Activated T-cell treated with anti-CD3 and anti-CD28 coated beads, Interleukin-2, amount 50 U/mL, for 1 hour (primary cell): ENCODE measurements at regions not wholly inside any gene's neighbourhood (a gene's known extent, or its start where the extent isn't known, plus 50 kb on each side); places are given as distances from the start of the nearest gene placed in this dataset.
"Not testable (repeated sequence)": the region's sequence is repeated elsewhere in the genome, so short reads cannot be mapped to it uniquely, and the experiment has no call there.

ENCODE experiments used
- DNase-seq: peaks from one replicate; pipeline ENCODE4 v3.0.0-alpha.2; 2020

DNA sequence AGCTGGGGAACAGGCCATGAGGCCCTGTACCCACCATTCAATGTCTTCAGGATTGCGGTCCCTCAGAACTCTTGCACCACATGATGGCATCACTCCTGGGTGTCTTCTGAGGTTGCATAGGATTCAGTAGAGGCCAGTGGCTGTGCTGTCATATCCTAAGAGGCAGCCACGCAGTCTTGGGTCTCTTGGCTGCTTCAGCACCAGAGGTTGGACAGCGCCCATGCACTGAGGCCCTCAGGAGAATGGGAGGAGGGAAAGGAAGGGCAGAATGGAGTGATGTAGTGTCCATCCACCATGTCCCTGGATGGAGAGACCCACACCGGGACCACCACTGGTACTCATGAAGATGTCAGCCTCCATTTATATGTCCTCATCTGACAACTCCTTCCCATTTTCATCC is 439.9 kb downstream of the TUBA3C start:
- not testable (repeated sequence) for DNase-seq

DNA sequence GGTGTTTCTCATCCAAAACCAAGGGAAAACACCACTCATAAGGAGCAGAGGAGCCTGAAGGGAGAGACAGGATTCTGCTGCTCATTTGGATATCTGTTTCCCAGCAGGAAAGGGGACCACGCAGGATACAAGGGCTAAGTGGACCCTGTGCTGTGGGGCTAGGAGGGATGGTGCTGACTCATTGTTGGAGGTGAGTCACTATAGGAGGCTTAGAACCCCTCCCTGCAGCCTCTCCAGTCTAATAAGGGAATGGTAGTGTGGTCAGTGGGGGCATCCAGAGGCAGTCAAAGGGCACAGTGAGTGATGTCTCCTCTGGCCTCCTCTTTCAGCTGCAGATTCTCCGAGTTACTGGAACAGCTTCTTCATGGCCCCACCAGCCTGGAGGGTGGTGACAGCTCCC is 442.3 kb downstream of the TUBA3C start:
- no peak for DNase-seq

DNA sequence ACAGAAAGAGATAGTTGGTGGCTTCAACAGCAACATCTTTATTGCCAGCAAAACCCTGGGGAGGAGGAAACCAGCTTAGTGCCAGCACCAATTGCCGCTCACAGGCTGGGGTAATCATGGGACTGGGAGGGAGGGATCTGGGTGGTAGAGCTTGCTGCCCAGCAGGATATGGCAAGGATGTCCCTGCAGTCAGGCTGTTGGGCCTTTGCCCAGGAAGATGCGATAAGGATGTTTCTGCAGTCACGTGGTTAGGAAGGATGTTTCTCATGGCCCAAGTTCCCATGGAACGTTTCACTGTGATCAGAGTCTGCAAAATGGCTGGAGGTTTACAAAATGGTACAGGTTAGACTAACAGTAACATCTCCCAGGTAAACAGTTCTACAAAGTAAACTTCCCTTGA is 443.5 kb downstream of the TUBA3C start:
- DNase-seq: not testable (repeated sequence)

DNA sequence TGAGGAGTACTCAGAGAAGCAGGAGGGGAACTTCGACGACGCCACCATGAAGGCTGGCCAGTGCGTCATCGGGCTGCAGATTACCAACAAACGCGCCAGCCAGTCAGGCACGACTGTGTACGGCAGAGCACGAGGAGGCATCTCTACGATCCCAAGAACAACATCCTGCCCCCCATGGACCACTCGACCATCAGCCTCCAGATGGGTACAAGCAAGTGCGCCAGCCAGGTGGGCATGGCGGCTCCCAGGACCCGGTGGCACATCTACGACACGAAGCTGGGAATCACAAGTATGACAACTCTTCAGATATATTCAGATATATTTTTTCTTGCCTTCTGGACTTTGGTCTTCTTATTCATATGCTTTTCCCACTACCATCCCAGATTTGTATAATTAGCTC is 454.5 kb downstream of the TUBA3C start:
- DNase-seq: not testable (repeated sequence)

DNA sequence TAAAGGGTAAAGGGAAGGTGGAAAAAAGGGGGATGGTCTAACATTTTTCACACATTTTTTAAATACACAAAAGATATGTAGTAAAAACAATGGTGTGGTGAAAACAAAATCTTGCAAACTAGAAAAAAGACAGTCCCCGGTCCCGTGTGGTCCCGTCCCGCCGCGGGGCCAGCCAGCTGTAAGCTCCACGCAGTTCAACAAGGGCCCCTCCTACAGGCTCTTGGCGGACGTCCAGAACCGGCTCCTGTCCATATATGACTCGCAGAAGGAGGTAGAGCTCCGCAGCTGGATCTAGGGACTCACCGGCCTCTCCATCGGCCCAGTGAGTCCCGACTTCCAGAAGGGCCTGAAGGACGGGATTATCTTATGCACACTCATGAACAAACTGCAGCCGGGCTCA is 455.1 kb downstream of the TUBA3C start:
- not testable (repeated sequence) for DNase-seq

DNA sequence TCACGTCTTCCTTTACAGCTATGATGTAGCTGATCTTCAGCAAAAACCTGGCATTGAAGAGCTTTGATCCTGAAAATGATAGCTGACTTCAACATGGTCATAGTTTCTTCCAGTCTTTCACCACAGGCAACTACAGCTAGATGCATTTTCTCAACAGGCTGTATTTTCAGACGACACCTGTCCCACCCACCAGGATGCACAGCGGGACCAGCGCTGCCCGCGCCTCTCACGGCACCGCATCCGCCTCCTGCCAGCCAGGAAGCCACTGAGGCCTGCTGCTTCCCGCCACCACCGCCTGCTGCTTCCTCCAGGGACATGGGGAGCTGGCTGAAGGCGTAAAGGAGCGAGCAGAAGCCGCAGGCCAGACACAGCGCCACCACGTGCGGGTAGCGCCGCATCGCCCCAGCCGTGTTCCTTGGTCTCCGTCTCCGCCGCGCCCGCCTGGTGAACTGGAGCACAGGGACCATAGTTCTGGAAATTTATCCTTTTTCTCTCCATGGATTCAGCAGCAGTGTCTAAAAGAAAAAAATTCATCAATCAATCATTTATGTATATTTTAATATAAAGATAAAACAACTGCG is 456.3 kb downstream of the TUBA3C start:
- not testable (repeated sequence) for DNase-seq

DNA sequence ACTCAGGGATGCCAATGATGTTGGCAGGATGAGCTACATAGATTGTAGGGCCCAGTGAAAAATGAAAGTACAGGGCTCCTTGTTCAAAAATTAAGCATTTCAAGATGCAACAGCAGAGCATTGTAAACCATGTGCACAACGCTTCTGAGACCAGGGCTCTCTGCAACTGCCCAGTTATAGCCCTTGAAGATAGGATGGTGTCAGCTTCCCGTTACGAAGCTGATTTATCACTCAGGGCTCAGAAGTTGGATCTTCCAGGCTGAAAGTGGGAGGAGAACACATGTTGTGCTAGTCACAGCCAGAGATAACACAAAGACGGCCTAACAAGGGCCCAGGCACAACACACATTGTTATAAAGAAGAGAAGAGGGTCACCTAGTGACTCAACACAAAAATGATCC is 466.7 kb downstream of the TUBA3C start:
- no peak for DNase-seq

DNA sequence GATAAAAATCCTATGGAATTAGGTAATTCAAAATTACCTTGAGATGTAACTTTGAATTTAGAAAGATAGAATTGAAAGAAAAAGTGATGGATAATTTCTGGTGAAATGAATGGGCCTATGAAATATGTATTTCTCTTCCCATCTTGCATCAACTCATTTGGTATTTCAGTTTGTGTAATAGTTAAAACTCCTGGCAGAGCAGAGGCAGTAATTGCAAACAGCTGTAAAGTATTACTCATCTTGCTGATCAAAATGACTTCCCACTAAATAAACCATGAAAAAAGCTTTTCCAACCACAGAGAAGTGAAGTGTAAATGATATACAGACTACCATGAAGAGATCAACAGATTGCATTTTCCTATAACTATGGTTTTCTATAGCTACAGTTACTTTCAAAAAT is 471.0 kb downstream of the TUBA3C start:
- not testable (repeated sequence) for DNase-seq

DNA sequence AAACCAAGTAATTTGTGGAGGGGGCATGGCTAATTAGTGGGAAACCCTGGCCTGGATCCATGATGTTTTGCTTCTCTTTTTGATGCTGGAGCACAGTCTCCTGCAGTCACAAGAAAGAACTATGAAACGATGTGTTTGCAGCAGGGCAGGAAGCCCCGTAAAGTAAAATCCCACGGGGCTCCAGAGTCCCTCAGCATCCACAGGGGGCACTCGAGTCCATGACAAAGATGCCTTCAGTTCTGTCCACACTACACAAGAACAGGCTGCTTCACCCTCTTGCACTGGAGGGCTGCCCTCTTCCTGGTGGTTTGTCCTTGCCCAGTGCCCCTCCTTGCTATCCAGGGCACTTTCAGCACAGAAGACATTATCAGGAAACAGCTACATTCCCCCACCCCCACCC is 475.1 kb downstream of the TUBA3C start:
- not testable (repeated sequence) for DNase-seq

DNA sequence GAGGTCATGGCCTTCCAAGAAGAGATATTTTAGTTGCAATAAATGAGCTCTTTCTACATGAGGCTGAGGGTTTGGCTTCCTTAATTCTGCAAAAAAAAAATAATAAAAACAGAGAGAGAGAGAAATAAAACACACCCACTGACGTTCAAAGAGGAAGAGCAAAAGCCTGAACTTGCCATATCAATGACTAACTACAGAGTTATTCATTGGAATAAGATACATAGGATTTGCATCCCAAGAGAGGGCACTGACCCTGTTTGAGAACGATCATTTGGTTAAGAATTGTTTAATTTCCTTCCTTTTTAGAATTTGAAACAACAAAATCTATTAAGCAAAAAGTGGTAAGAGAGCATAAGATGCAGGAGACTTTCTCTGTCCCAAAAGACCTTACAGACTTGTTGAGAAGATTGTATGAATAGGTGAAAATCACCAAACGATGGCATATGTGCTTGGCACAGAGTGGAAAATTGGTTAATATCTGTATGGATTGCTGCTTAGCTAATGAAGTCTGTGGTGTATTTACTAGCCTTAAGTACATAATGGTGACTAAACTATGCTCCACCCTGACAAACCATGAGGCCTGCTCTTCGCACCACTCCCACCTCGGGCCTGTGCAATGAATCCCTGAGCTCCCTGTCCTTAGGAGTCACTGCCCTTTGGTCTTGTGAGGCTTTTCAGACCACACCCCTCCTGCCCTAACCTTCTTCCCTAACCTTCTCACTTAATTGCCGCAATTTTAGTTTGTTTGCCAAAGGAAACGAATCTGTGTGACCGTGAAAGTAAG is 479.0 kb downstream of the TUBA3C start:
- not testable (repeated sequence) for DNase-seq

DNA sequence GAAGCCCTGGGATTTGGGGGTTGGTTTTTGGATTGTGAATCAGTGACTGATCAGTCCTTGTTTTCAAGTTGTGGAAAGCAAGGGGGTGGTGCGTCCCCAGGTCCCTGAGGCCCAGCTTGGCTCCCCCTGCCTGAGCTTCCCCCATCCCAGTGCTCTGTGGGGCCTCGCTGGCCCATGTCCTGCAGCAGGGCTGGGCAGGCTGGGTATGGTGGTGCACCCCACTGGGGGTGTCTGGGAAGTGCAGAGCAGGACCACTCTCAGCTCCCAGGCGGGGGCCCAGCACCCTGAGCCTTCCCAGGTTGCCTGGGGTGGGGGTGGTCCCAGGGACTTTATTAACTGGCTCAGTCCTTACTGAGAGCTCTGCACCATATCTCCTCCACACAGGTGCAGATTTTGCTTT is 483.3 kb downstream of the TUBA3C start:
- not testable (repeated sequence) for DNase-seq

DNA sequence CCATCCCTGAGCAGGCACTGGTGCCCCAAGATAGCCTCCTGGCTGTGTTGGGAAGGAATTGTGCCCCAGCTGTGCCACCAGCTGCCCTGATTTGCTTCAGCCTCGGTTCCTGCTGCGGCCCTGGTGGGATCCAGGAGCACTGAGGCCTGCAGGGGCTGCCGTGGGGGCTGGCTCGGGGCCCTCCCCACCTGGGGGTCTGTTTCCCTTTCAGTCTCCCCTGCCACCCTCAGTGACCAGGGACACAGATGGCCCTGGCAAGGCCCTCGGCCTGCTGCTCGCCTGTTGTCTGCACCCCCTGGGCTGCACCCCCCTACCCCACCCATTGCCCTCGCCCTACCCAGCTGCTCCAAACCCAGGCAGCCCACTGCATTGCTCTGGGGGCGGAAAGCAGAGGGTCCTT is 483.8 kb downstream of the TUBA3C start:
- DNase-seq: not testable (repeated sequence)

DNA sequence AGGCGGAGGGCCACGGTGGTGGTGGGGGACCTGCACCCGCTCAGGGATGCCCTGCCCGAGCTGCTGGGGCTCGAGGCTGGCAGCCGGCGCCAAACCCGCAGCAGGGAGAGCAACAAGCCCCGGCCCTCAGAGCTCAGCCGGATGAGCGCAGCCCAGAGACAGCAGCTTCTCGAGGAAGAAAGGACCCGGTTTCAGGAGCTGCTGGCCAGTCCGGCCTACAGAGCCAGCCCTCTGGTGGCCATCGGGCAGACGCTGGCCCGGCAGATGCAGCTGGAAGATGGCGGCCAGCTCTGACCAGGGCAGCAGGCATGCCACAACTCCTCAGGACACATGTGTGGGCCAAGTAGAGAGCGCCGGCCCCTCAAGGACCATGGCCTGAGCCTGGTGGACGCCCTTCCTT is 484.4 kb downstream of the TUBA3C start:
- DNase-seq: not testable (repeated sequence)

DNA sequence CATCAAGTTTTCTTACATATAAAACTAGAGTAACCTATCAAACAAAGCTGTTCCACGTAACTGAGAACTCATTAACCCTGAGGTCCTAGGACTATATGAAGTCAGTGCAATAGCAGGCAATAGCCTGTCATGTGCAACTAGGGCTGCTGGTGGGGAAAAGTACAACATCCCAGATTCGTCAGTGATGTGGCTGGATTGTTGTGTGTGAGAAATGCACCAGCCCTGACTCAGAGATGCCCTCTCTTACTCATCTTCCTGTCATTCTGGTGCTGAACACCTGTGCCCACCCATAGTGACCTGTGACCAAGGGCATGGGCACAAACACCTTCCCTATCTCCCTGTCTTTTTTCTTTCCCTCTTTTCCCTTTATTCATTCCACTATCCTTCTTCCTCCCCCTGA is 504.2 kb downstream of the TUBA3C start:
- DNase-seq: not testable (repeated sequence)

DNA sequence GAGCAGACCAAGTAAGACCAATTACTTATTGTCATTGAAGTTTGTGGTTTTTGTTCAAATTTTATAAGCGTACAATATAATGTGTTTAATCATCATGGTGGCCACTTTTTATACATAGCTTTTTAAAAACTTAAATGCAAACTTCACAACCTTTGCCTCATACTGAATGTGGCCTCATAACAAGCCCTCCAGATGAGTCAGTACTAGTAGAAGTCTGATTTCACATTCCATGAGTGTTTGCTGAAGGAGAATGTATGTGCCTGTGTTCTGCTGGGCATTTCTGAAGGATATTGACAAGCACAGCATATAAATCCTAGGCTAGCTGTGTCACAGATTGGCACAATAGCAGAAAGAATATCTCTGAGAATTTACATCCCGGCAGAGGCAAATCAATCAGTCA is 506.4 kb downstream of the TUBA3C start:
- DNase-seq: not testable (repeated sequence)

DNA sequence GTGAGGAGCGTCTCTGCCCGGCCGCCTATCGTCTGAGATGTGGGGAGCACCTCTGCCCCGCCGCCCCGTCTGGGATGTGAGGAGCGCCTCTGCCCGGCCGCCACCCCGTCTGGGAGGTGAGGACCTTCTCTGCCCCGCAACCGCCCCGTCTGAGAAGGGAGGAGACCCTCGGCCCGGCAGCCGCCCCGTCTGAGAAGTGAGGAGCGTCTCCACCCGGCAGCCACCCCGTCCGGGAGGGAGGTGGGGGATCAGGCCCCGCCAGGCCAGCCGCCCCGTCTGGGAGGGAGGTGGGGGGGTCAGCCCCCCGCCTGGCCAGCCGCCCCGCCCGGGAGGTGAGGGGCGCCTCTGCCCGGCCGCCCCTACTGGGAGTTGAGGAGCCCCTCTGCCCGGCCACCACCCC is 507.8 kb downstream of the TUBA3C start:
- not testable (repeated sequence) for DNase-seq

DNA sequence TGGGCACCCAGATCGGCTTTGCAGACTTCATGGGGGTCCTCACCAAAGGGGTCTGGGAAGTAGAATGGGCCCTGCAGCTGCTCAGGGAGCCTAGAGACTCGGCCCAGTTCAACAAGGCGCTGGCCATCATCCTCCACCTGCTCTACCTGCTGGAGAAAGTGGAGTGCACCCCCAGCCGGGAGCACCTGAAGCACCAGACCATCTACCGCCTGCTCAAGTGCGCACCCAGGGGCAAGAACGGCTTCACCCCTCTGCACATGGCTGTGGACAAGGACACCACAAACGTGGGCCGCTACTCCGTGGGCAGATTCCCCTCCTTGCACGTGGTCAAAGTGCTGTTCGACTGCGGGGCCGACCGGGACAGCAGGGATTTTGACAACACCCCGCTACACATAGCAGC is 515.0 kb downstream of the TUBA3C start:
- not testable (repeated sequence) for DNase-seq

DNA sequence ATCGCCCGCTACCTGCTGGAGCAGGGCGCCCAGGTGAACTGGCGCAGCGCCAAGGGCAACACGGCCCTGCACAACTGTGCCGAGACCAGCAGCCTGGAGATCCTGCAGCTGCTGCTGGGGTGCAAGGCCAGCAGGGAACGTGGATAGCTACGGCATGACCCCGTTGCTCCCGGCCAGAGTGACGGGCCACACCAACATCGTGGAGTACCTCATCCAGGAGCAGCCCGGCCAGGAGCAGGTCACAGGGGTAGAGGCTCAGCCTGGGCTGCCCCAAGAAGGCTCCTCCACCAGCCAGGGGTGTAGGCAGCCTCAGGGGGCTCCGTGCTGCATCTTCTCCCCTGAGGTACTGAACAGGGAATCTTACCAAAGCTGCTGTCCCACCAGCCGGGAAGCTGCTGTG is 515.9 kb downstream of the TUBA3C start:
- DNase-seq: not testable (repeated sequence)

DNA sequence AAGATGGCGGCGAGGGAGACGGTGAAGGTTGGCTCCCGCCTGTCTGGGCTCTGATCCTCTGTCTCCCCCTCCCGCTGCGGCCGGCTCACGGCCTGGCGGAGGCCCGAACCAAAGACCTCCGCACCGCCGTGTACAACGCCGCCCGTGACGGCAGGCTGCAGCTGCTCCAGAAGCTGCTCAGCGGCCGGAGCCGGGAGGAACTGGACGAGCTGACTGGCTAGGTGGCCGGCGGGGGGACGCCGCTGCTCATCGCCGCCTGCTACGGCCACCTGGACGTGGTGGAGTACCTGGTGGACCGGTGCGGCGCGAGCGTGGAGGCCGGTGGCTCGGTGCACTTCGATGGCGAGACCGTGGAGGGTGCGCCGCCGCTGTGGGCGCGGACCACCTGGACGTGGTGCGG is 516.5 kb downstream of the TUBA3C start:
- not testable (repeated sequence) for DNase-seq

DNA sequence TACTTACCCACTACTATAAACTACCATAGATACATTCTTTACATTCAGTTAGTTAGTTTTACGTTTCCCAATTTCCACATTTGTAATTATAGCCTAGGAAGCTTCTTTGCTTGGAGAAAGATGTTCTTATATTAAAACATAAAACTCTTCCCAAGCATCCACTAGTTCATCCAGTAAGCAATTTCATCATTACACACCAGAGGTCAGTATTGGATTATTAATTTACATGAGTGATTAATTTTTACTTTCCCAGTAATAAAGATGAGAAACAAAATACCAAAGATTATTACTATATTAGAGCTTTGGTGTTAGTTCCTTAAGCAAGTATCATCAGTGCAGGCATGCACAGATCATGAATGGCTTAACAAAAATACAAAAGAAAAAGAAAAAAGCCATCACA is 518.4 kb downstream of the TUBA3C start:
- not testable (repeated sequence) for DNase-seq

DNA sequence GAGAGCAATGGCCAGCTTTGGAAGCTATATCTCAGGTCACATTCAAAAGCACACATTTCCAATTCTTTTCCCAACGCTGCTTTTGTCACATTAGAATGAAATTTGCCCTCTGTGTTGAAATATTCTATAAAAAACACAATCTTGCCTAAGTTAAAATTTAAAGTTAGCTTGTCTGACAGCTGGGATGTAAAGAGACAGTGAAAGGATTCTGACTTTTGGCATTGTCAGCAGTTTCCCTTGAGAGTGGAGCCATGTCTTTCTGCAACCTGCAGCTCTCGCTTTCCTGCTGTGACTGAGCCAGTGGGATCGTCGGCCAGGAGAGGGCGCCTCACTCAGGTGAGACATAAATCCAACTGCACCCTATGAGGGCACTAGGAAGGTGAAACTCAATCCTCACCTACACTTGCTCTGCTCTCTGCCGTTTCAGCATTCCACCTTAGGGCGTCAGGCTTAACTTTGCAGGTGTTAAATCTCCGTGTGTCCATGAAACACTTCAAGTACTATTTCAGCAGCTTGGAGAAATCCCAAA is 537.9 kb downstream of the TUBA3C start:
- peak; percentile 27 for DNase-seq

DNA sequence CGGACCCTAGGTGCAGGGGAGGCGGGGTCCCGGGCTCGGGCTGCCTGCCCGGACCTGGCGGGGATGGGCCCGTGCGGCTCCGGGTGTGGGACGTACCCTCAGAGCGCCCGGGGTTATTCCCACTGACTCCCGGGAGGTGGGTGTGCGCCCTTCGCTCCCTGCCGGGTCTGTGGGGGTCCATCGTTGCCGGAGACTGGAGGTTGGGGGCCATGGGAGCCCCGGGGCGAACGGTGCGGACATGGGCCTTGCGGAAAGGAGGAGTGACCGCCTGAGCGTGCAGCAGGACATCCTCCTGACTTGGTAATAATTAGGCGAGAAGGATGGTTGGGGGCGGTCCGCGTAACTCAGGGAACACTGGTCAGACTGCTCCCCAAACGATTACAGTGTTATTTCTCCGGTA is 552.7 kb downstream of the TUBA3C start:
- DNase-seq: not testable (repeated sequence)

DNA sequence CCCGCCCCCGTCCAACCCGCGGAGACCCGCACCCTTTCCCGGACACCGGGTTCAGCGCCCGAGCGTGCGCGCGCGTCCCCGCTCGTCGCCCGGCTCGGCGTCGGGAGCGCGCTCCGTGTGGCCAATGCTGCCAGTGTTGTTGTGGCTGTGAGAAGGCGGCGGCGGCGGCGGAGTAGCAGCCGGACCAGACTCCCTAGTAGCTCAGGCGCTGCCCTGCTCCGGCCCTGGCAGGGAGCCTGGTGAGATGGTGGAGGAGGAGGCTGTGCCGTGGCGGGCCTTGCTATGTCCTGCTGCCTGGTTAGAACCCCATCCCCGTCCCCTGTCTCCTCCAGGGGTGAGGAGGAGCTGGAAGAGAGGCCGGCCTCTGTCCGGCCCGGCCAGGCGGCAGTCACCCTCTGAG is 553.2 kb downstream of the TUBA3C start:
- no peak for DNase-seq

DNA sequence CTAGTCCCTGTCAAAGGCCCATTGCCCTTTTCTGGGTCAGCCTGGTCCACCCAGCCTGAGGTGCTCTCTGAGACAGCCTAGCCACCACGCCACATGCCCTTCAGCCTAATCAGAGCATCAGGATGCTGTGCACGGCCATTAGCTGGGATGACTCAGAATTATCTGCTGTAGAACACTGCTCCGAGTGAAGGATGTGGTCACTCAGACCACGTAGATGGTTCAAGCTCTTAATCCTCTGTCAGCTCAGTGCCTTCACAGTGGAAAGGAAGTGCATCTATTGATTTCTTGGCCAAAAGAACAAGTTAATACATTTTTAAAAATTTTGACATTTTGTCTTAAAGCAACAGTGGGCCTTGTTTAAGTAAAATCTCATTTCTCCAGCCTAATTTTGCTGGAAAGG is 557.6 kb downstream of the TUBA3C start:
- DNase-seq: not testable (repeated sequence)
